Endodermal cell (in vitro differentiated cells): ENCODE measurements at regions not wholly inside any gene's neighbourhood (a gene's known extent, or its start where the extent isn't known, plus 50 kb on each side); places are given as distances from the start of the nearest gene placed in this dataset.

Experiments used
- DNase-seq: peaks from one replicate; pipeline ENCODE4 v3.0.0-alpha.2; 2017
- H3K27ac ChIP-seq: 2 replicates; pipeline ENCODE4 v1.5.1; 2013; ENCODE audit warnings: mild to moderate bottlenecking, low read depth, low read length, moderate library complexity
- H3K27me3 ChIP-seq: 2 replicates; pipeline ENCODE4 v1.6.1; 2013; ENCODE audit warnings: mild to moderate bottlenecking, low read length, moderate library complexity; ENCODE audit not compliant: insufficient read depth, control insufficient read depth, poor library complexity, severe bottlenecking
- H3K36me3 ChIP-seq: 2 replicates; pipeline ENCODE4 v1.7.0; 2013; ENCODE audit warnings: mild to moderate bottlenecking, low read length, moderate library complexity; ENCODE audit not compliant: control insufficient read depth, insufficient read depth
- H3K4me1 ChIP-seq: one replicate; pipeline ENCODE4 v1.7.0; 2013; ENCODE audit warnings: low read length; ENCODE audit not compliant: control insufficient read depth, insufficient read depth
- H3K4me3 ChIP-seq: 2 replicates; pipeline ENCODE4 v1.5.1; 2013; ENCODE audit warnings: mild to moderate bottlenecking, low read length, moderate library complexity
- H3K9ac ChIP-seq: 2 replicates; pipeline ENCODE4 v1.6.1; 2013; ENCODE audit warnings: mild to moderate bottlenecking, low read length, moderate library complexity; ENCODE audit not compliant: poor library complexity, severe bottlenecking; ENCODE audit errors: extremely low read depth
- H3K9me3 ChIP-seq: 2 replicates; pipeline ENCODE4 v1.6.1; 2013; ENCODE audit warnings: mild to moderate bottlenecking, low read length, moderate library complexity; ENCODE audit not compliant: control insufficient read depth
- H3K27ac Mint-ChIP-seq: 2 replicates; pipeline ENCODE4 v1.8.0; 2020; ENCODE audit warnings: mixed read lengths
- H3K27me3 Mint-ChIP-seq: 2 replicates; pipeline ENCODE4 v1.8.0; 2021; ENCODE audit warnings: mild to moderate bottlenecking, mixed read lengths; ENCODE audit not compliant: insufficient read depth
- H3K36me3 Mint-ChIP-seq: 2 replicates; pipeline ENCODE4 v1.8.0; 2020; ENCODE audit warnings: low read depth, mixed read lengths
- H3K4me1 Mint-ChIP-seq: 2 replicates; pipeline ENCODE4 v1.8.0; 2020; ENCODE audit warnings: mixed read lengths
- H3K4me3 Mint-ChIP-seq: 2 replicates; pipeline ENCODE4 v1.8.0; 2020; ENCODE audit warnings: mild to moderate bottlenecking, moderate library complexity, mixed read lengths
- H3K9me3 Mint-ChIP-seq: 2 replicates; pipeline ENCODE4 v1.8.0; 2020; ENCODE audit warnings: mild to moderate bottlenecking, mixed read lengths
- CTCF ChIP-seq: fragments of 200-600 bp; sonication (generic); conservative IDR thresholded peaks from 2 replicates; pipeline ENCODE4 v1.5.0; 2021; ENCODE audit warnings: antibody characterized with exemption, mild to moderate bottlenecking
- WGBS, 2 experiments: methylation state at CpG; one replicate each; pipeline versions ENCODE4 v1.1.5 to v1.1.7; 2013; ENCODE audit warnings: missing lambda C conversion rate in 2 of 2, mixed read lengths in 1 of 2; ENCODE audit not compliant: insufficient coverage in 1 of 2, insufficient read length in 1 of 2; 5-methylcytosine and 5-hydroxymethylcytosine counted together

- no peaks in the 10 kb centered on the region for H3K9me3 ChIP-seq
- no peaks in the 10 kb centered on the region for H3K27me3 ChIP-seq
- H3K27me3 Mint-ChIP-seq, result peaks cover 6% of the 10 kb centered on the region
- no peak for DNase-seq
- H3K9ac ChIP-seq, result no peak overlapping the region
- H3K4me3 ChIP-seq, result no peak overlapping the region
- WGBS, 2 experiments, result 93% methylated on average over 4 of the region's 5 CpGs
- H3K36me3 Mint-ChIP-seq, result no peaks in the 10 kb centered on the region
- no peaks in the 10 kb centered on the region for H3K36me3 ChIP-seq
- H3K27ac ChIP-seq, result no peak overlapping the region
- no peaks in the 10 kb centered on the region for H3K9me3 Mint-ChIP-seq
- H3K4me1 ChIP-seq, result no peaks in the 10 kb centered on the region
- H3K27ac Mint-ChIP-seq, result no peak overlapping the region
- H3K4me3 Mint-ChIP-seq, result no peak overlapping the region
- peaks cover 8% of the 10 kb centered on the region for H3K4me1 Mint-ChIP-seq
- no peak for TF ChIP-seq CTCF
Measured at GRCh38 chr12:126464153-126464552, 1398.9 kb downstream of the AACS start.

GRCh38 chr12:126469211-126469610 lies 1404.0 kb downstream of the AACS start:
- DNase-seq, result no peak
- Histone ChIP-seq H3K9ac (no peak overlapping the region), H3K27me3 (no peaks in the 10 kb centered on the region), H3K4me3 (no peak overlapping the region), H3K27ac (no peak overlapping the region), H3K4me1 (no peaks in the 10 kb centered on the region), H3K9me3 (no peaks in the 10 kb centered on the region), H3K36me3 (no peaks in the 10 kb centered on the region)
- no peak for TF ChIP-seq CTCF
- H3K4me3 Mint-ChIP-seq, result no peak overlapping the region
- H3K36me3 Mint-ChIP-seq, result no peaks in the 10 kb centered on the region
- H3K27ac Mint-ChIP-seq, result no peak overlapping the region
- peaks cover 12% of the 10 kb centered on the region for H3K9me3 Mint-ChIP-seq
- H3K4me1 Mint-ChIP-seq, result peaks cover 8% of the 10 kb centered on the region
- no peaks in the 10 kb centered on the region for H3K27me3 Mint-ChIP-seq
- 86 to 91% methylated on average over 1 to 2 of the region's 2 CpGs for WGBS, 2 experiments

GRCh38 chr12:126474703-126475102 lies 1409.5 kb downstream of the AACS start:
- Histone ChIP-seq H3K36me3 (no peaks in the 10 kb centered on the region), H3K27me3 (no peaks in the 10 kb centered on the region), H3K4me1 (no peaks in the 10 kb centered on the region), H3K27ac (no peak overlapping the region), H3K9me3 (no peaks in the 10 kb centered on the region), H3K9ac (no peak overlapping the region), H3K4me3 (no peak overlapping the region)
- no peak for TF ChIP-seq CTCF
- no peak for DNase-seq
- H3K27ac Mint-ChIP-seq, result no peak overlapping the region
- H3K4me1 Mint-ChIP-seq, result no peaks in the 10 kb centered on the region
- H3K9me3 Mint-ChIP-seq, result peaks cover 22% of the 10 kb centered on the region
- WGBS, 2 experiments, result 63 to 86% methylated on average over 2 to 3 of the region's 3 CpGs
- H3K4me3 Mint-ChIP-seq, result no peak overlapping the region
- H3K27me3 Mint-ChIP-seq, result no peaks in the 10 kb centered on the region
- H3K36me3 Mint-ChIP-seq, result no peaks in the 10 kb centered on the region
